C4-2B (cell line): ENCODE measurements at regions not wholly inside any gene's neighbourhood (a gene's known extent, or its start where the extent isn't known, plus 50 kb on each side); places are given as distances from the start of the nearest gene placed in this dataset.

Source experiments
- CTCF ChIP-seq: fragments of 450-650 bp; conservative IDR thresholded peaks from 2 replicates; pipeline ENCODE4 v1.5.1; 2017; ENCODE audit warnings: mild to moderate bottlenecking
- ZFX ChIP-seq: fragments of 450-650 bp; IDR thresholded peaks from 2 replicates; pipeline ENCODE4 v1.6.1; 2017

DNA sequence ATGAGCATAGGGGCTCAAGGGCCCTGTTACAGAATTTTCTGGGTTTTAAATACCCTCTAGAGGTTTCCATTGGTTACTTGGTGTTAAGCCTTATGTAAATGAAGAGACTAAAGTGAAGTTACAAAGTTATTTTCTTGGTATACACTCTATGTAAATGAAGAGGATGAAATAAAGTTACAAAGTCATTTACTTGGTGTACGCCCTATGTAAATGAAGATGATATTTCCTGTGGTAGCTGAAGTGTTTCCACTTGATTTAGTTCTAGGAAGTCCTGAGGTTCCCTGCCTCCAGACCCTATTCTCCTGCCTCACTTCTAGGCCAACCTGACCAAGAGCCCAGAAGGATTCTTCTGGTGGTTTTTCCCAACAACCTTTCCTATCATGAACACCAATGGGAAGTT lies 126.1 kb downstream of the SPTSSA start:
- TF ChIP-seq CTCF, result no peak
- no peak for TF ChIP-seq ZFX
